ENCODE measurements at regions not wholly inside any gene's neighbourhood (a gene's known extent, or its start where the extent isn't known, plus 50 kb on each side); places are given as distances from the start of the nearest gene placed in this dataset.
"Not testable (repeated sequence)": the region's sequence is repeated elsewhere in the genome, so short reads cannot be mapped to it uniquely, and the experiment has no call there.

GRCh38 chr7:20513897-20514296, 101.6 kb upstream of the ABCB5 start:
- DNase-seq (ENCODE audit: extremely low read depth in 1 of 11, low read depth in 9 of 11, low spot score in 4 of 11), result no peak

- DNase-seq (ENCODE audit: extremely low read depth in 1 of 11, low read depth in 9 of 11, low spot score in 4 of 11), result peak; percentile 39 to 80 (median 65)
These were observed 101.1 kb upstream of the ABCB5 start for GRCh38 chr7:20514364-20514763.

GRCh38 chr7:20519645-20520044, 95.8 kb upstream of the ABCB5 start:
- DNase-seq (ENCODE audit: extremely low read depth in 1 of 11, low read depth in 9 of 11, low spot score in 4 of 11), result peak in 1 of 11 donors; percentile 3

GRCh38 chr7:20520530-20520929, 94.9 kb upstream of the ABCB5 start:
- DNase-seq (ENCODE audit: extremely low read depth in 1 of 11, low read depth in 9 of 11, low spot score in 4 of 11), result no peak

GRCh38 chr7:20521243-20521642, 94.2 kb upstream of the ABCB5 start:
- no peak for DNase-seq (ENCODE audit: extremely low read depth in 1 of 11, low read depth in 9 of 11, low spot score in 4 of 11)

- DNase-seq (ENCODE audit: extremely low read depth in 1 of 11, low read depth in 9 of 11, low spot score in 4 of 11), result no peak
These were observed 86.2 kb upstream of the ABCB5 start for GRCh38 chr7:20529260-20529659.

- DNase-seq (ENCODE audit: extremely low read depth in 1 of 11, low read depth in 9 of 11, low spot score in 4 of 11), result no peak
These were observed 82.6 kb upstream of the ABCB5 start for GRCh38 chr7:20532890-20533289.

- no peak for DNase-seq (ENCODE audit: extremely low read depth in 1 of 11, low read depth in 9 of 11, low spot score in 4 of 11)
These were observed 80.9 kb upstream of the ABCB5 start for GRCh38 chr7:20534543-20534942.

- no peak for DNase-seq (ENCODE audit: extremely low read depth in 1 of 11, low read depth in 9 of 11, low spot score in 4 of 11)
These were observed 79.9 kb upstream of the ABCB5 start for GRCh38 chr7:20535541-20535940.

GRCh38 chr7:20539201-20539600, 76.3 kb upstream of the ABCB5 start:
- no peak for DNase-seq (ENCODE audit: extremely low read depth in 1 of 11, low read depth in 9 of 11, low spot score in 4 of 11)

- DNase-seq (ENCODE audit: extremely low read depth in 1 of 11, low read depth in 9 of 11, low spot score in 4 of 11), result no peak
These were observed 73.7 kb upstream of the ABCB5 start for GRCh38 chr7:20541608-20542349.

- DNase-seq (ENCODE audit: extremely low read depth in 1 of 11, low read depth in 9 of 11, low spot score in 4 of 11), result no peak
These were observed 72.9 kb upstream of the ABCB5 start for GRCh38 chr7:20542594-20542993.

- no peak for DNase-seq (ENCODE audit: extremely low read depth in 1 of 11, low read depth in 9 of 11, low spot score in 4 of 11)
These were observed 72.0 kb upstream of the ABCB5 start for GRCh38 chr7:20543500-20543899.

GRCh38 chr7:20545016-20545415, 70.5 kb upstream of the ABCB5 start:
- DNase-seq (ENCODE audit: extremely low read depth in 1 of 11, low read depth in 9 of 11, low spot score in 4 of 11), result no peak

- not testable (repeated sequence) for DNase-seq (ENCODE audit: extremely low read depth in 1 of 11, low read depth in 9 of 11, low spot score in 4 of 11)
These were observed 68.5 kb upstream of the ABCB5 start for GRCh38 chr7:20546958-20547357.

GRCh38 chr7:20554072-20554471, 61.4 kb upstream of the ABCB5 start:
- DNase-seq (ENCODE audit: extremely low read depth in 1 of 11, low read depth in 9 of 11, low spot score in 4 of 11), result no peak

GRCh38 chr7:20556091-20556490, 59.4 kb upstream of the ABCB5 start:
- no peak for DNase-seq (ENCODE audit: extremely low read depth in 1 of 11, low read depth in 9 of 11, low spot score in 4 of 11)

- no peak for DNase-seq (ENCODE audit: extremely low read depth in 1 of 11, low read depth in 9 of 11, low spot score in 4 of 11)
These were observed 58.4 kb upstream of the ABCB5 start for GRCh38 chr7:20557116-20557515.

- no peak for DNase-seq (ENCODE audit: extremely low read depth in 1 of 11, low read depth in 9 of 11, low spot score in 4 of 11)
These were observed 56.3 kb upstream of the ABCB5 start for GRCh38 chr7:20558963-20559716.

GRCh38 chr7:20559883-20560282, 55.6 kb upstream of the ABCB5 start:
- no peak for DNase-seq (ENCODE audit: extremely low read depth in 1 of 11, low read depth in 9 of 11, low spot score in 4 of 11)

All from renal cortex interstitium (tissue), 11 donors.